Fibroblast of lung (primary cell): ENCODE measurements at regions not wholly inside any gene's neighbourhood (a gene's known extent, or its start where the extent isn't known, plus 50 kb on each side); places are given as distances from the start of the nearest gene placed in this dataset.

ENCODE experiments used
- DNase-seq, 2 donors: peaks; one replicate each; pipeline versions ENCODE4 v3.0.0 to v3.0.0-alpha.2; 2010; ENCODE audit warnings: low read depth in 2 of 2
- H2AFZ ChIP-seq: 2 replicates; pipeline ENCODE4 v1.5.1; 2012; ENCODE audit warnings: low read length, control low read depth, inconsistent platforms
- H3K27ac ChIP-seq: 2 replicates; pipeline ENCODE4 v1.5.1; 2011; ENCODE audit warnings: low read length, control low read depth; ENCODE audit not compliant: insufficient read depth
- H3K27me3 ChIP-seq: 2 replicates; pipeline ENCODE4 v1.5.1; 2011; ENCODE audit warnings: mild to moderate bottlenecking, low read length; ENCODE audit not compliant: control insufficient read depth, insufficient read depth
- H3K36me3 ChIP-seq: 2 replicates; pipeline ENCODE4 v1.5.1; 2011; ENCODE audit warnings: low read length; ENCODE audit not compliant: control insufficient read depth, insufficient read depth
- H3K4me1 ChIP-seq: 2 replicates; pipeline ENCODE4 v1.5.1; 2011; ENCODE audit warnings: low read length; ENCODE audit not compliant: control insufficient read depth, insufficient read depth; ENCODE audit errors: extremely low read depth
- H3K4me2 ChIP-seq: 2 replicates; pipeline ENCODE4 v1.5.1; 2011; ENCODE audit warnings: low read length, control low read depth; ENCODE audit not compliant: insufficient read depth; ENCODE audit errors: extremely low read depth
- H3K4me3 ChIP-seq, 4 experiments: fragments of 200-600 bp in 1 of 4; sonication (generic) in 1 of 4; replicated peaks in 1 of 4; 2 replicates each; pipeline ENCODE4 v1.5.1; 2011 to 2016; ENCODE audit warnings: low read length in 4 of 4, low read depth in 3 of 4, mild to moderate bottlenecking in 3 of 4, control low read depth in 2 of 4, inconsistent platforms in 1 of 4, mixed read lengths in 1 of 4; ENCODE audit not compliant: insufficient read depth in 1 of 4; ENCODE audit errors: control extremely low read depth in 1 of 4
- H3K79me2 ChIP-seq: 2 replicates; pipeline ENCODE4 v1.5.1; 2012; ENCODE audit warnings: mild to moderate bottlenecking, low read length, inconsistent platforms; ENCODE audit not compliant: control insufficient read depth, insufficient read depth
- H3K9ac ChIP-seq: 2 replicates; pipeline ENCODE4 v1.5.1; 2011; ENCODE audit warnings: mild to moderate bottlenecking, low read length, control low read depth; ENCODE audit not compliant: insufficient read depth
- H3K9me3 ChIP-seq: 2 replicates; pipeline ENCODE4 v1.5.1; 2012; ENCODE audit warnings: low read depth, low read length; ENCODE audit not compliant: control insufficient read depth, insufficient read depth
- H4K20me1 ChIP-seq: 2 replicates; pipeline ENCODE4 v1.5.1; 2011; ENCODE audit warnings: low read length; ENCODE audit not compliant: control insufficient read depth, insufficient read depth; ENCODE audit errors: extremely low read depth
- CTCF ChIP-seq, 2 donors: IDR thresholded peaks in 1 of 2; conservative IDR thresholded peaks in 1 of 2; 1 replicate in 1 of 2; 2 replicates in 1 of 2; pipeline ENCODE4 v1.5.1; 2011 to 2012; ENCODE audit warnings: low read length in 2 of 2, control low read depth in 1 of 2, inconsistent platforms in 1 of 2, low read depth in 1 of 2, mild to moderate bottlenecking in 1 of 2
- EZH2 ChIP-seq: IDR thresholded peaks from 2 replicates; pipeline ENCODE4 v1.5.1; 2012; ENCODE audit warnings: low read length, control low read depth, mild to moderate bottlenecking; ENCODE audit errors: missing control alignments

- H3K79me2 ChIP-seq = no peaks in the 10 kb centered on the region
- no peaks in the 10 kb centered on the region for H3K4me1 ChIP-seq
- H3K36me3 ChIP-seq = no peaks in the 10 kb centered on the region
- H2AFZ ChIP-seq = no peak overlapping the region
- H4K20me1 ChIP-seq = no peaks in the 10 kb centered on the region
- no peak overlapping the region for H3K27ac ChIP-seq
- H3K9me3 ChIP-seq = no peaks in the 10 kb centered on the region
- H3K9ac ChIP-seq = no peak overlapping the region
- H3K4me2 ChIP-seq = no peak overlapping the region
- H3K4me3 ChIP-seq = no peak overlapping the region
- TF ChIP-seq CTCF (conservative IDR thresholded peaks at IDR 0.05 in 1 of 2, IDR thresholded peaks at IDR 0.05 in 1 of 2; ENCODE audit: low read depth in 1 of 2, low read length in 2 of 2) (no peak), EZH2 (no peak)
- DNase-seq = no peak
- H3K27me3 ChIP-seq = no peaks in the 10 kb centered on the region
These were observed 435.5 kb downstream of the HINT1 start for GRCh38 chr5:130729541-130729940.

- no peak overlapping the region for H3K27ac ChIP-seq
- no peaks in the 10 kb centered on the region for H3K9me3 ChIP-seq
- no peaks in the 10 kb centered on the region for H4K20me1 ChIP-seq
- no peak overlapping the region for H3K4me2 ChIP-seq
- no peak overlapping the region for H2AFZ ChIP-seq
- H3K4me1 ChIP-seq = no peaks in the 10 kb centered on the region
- H3K27me3 ChIP-seq = no peaks in the 10 kb centered on the region
- no peaks in the 10 kb centered on the region for H3K79me2 ChIP-seq
- DNase-seq = no peak
- H3K4me3 ChIP-seq = no peak overlapping the region
- no peak for TF ChIP-seq CTCF (conservative IDR thresholded peaks at IDR 0.05 in 1 of 2, IDR thresholded peaks at IDR 0.05 in 1 of 2; ENCODE audit: low read depth in 1 of 2, low read length in 2 of 2)
- no peak for TF ChIP-seq EZH2
- H3K9ac ChIP-seq = no peak overlapping the region
- H3K36me3 ChIP-seq = no peaks in the 10 kb centered on the region
These were observed 437.2 kb downstream of the HINT1 start for GRCh38 chr5:130727830-130728229.

GRCh38 chr5:130724658-130725057 is 440.4 kb downstream of the HINT1 start:
- H3K4me2 ChIP-seq = no peak overlapping the region
- TF ChIP-seq EZH2 = no peak
- TF ChIP-seq CTCF (conservative IDR thresholded peaks at IDR 0.05 in 1 of 2, IDR thresholded peaks at IDR 0.05 in 1 of 2; ENCODE audit: low read depth in 1 of 2, low read length in 2 of 2) = no peak
- no peaks in the 10 kb centered on the region for H3K27me3 ChIP-seq
- H4K20me1 ChIP-seq = no peaks in the 10 kb centered on the region
- H3K9ac ChIP-seq = no peak overlapping the region
- no peaks in the 10 kb centered on the region for H3K79me2 ChIP-seq
- no peaks in the 10 kb centered on the region for H3K4me1 ChIP-seq
- no peak overlapping the region for H3K4me3 ChIP-seq
- H3K27ac ChIP-seq = no peak overlapping the region
- no peaks in the 10 kb centered on the region for H3K36me3 ChIP-seq
- H3K9me3 ChIP-seq = no peaks in the 10 kb centered on the region
- DNase-seq = no peak
- H2AFZ ChIP-seq = no peak overlapping the region
